ENCODE measurements at regions not wholly inside any gene's neighbourhood (a gene's known extent, or its start where the extent isn't known, plus 50 kb on each side); places are given as distances from the start of the nearest gene placed in this dataset.

- ATAC-seq (no peak), FAIRE-seq (no peak), DNase-seq (ENCODE audit: low read depth in 1 of 2, low spot score in 1 of 2) (no peak)
- 68% methylated on average over 1 of the region's 1 CpG for WGBS (ENCODE audit: missing lambda C conversion rate)
- H3K4me2 ChIP-seq, result no peak overlapping the region
- ChIA-PET POLR2A (no interaction called here), CTCF (no interaction called here)
- no peak for TF ChIP-seq EHF (CRISPR knock-in tag; IDR thresholded peaks at IDR 0.05)
- no peak for TF ChIP-seq ATOH8 (CRISPR knock-in tag; IDR thresholded peaks at IDR 0.05; ENCODE audit: low read depth)
- TF ChIP-seq, protein P1, sequence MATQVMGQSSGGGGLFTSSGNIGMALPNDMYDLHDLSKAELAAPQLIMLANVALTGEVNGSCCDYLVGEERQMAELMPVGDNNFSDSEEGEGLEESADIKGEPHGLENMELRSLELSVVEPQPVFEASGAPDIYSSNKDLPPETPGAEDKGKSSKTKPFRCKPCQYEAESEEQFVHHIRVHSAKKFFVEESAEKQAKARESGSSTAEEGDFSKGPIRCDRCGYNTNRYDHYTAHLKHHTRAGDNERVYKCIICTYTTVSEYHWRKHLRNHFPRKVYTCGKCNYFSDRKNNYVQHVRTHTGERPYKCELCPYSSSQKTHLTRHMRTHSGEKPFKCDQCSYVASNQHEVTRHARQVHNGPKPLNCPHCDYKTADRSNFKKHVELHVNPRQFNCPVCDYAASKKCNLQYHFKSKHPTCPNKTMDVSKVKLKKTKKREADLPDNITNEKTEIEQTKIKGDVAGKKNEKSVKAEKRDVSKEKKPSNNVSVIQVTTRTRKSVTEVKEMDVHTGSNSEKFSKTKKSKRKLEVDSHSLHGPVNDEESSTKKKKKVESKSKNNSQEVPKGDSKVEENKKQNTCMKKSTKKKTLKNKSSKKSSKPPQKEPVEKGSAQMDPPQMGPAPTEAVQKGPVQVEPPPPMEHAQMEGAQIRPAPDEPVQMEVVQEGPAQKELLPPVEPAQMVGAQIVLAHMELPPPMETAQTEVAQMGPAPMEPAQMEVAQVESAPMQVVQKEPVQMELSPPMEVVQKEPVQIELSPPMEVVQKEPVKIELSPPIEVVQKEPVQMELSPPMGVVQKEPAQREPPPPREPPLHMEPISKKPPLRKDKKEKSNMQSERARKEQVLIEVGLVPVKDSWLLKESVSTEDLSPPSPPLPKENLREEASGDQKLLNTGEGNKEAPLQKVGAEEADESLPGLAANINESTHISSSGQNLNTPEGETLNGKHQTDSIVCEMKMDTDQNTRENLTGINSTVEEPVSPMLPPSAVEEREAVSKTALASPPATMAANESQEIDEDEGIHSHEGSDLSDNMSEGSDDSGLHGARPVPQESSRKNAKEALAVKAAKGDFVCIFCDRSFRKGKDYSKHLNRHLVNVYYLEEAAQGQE (IDR thresholded peaks at IDR 0.05), result no peak
- TF ChIP-seq ZNF302 (CRISPR knock-in tag; IDR thresholded peaks at IDR 0.05), result no peak
- no peak for TF ChIP-seq HDAC2 (IDR thresholded peaks at IDR 0.05)
- TF ChIP-seq ZC3H11A (IDR thresholded peaks at IDR 0.05), result no peak
- no peak for TF ChIP-seq MAZ (IDR thresholded peaks at IDR 0.05; ENCODE audit: borderline replicate concordance, low read depth, low read length)
- TF ChIP-seq NFE2L2 (conservative IDR thresholded peaks at IDR 0.05; ENCODE audit: low read length), result no peak
- no peak for TF ChIP-seq SMC3 (IDR thresholded peaks at IDR 0.05)
- TF ChIP-seq, protein P2, sequence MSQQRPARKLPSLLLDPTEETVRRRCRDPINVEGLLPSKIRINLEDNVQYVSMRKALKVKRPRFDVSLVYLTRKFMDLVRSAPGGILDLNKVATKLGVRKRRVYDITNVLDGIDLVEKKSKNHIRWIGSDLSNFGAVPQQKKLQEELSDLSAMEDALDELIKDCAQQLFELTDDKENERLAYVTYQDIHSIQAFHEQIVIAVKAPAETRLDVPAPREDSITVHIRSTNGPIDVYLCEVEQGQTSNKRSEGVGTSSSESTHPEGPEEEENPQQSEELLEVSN (IDR thresholded peaks at IDR 0.05; ENCODE audit: borderline replicate concordance, low read depth), result no peak
- TF ChIP-seq RCOR1 (IDR thresholded peaks at IDR 0.05; ENCODE audit: low read depth, low read length), result no peak
- TF ChIP-seq, protein P3, sequence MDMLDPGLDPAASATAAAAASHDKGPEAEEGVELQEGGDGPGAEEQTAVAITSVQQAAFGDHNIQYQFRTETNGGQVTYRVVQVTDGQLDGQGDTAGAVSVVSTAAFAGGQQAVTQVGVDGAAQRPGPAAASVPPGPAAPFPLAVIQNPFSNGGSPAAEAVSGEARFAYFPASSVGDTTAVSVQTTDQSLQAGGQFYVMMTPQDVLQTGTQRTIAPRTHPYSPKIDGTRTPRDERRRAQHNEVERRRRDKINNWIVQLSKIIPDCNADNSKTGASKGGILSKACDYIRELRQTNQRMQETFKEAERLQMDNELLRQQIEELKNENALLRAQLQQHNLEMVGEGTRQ (IDR thresholded peaks at IDR 0.05), result no peak
- TF ChIP-seq BHLHE40 (IDR thresholded peaks at IDR 0.05; ENCODE audit: low read depth, low read length), result no peak
- no peak for TF ChIP-seq CHD2 (IDR thresholded peaks at IDR 0.05; ENCODE audit: low read length, partially characterized antibody)
- no peak for TF ChIP-seq ESRRA (IDR thresholded peaks at IDR 0.05; ENCODE audit: borderline replicate concordance, low read length)
- no peak for TF ChIP-seq CBX2 (IDR thresholded peaks at IDR 0.05; ENCODE audit: borderline replicate concordance, low read depth)
- TF ChIP-seq, protein P4, sequence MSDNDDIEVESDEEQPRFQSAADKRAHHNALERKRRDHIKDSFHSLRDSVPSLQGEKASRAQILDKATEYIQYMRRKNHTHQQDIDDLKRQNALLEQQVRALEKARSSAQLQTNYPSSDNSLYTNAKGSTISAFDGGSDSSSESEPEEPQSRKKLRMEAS (IDR thresholded peaks at IDR 0.05), result no peak
- TF ChIP-seq PBX3 (IDR thresholded peaks at IDR 0.05), result no peak
- no peaks in the 10 kb centered on the region for H3K9me3 ChIP-seq
- no peaks in the 10 kb centered on the region for H3K4me1 ChIP-seq
- H3K4me3 ChIP-seq, result no peak overlapping the region
- H3K27ac ChIP-seq, result no peak overlapping the region
Observed at GRCh38 chr14:85175556-85175955, 354.4 kb upstream of the FLRT2 start.

DNA sequence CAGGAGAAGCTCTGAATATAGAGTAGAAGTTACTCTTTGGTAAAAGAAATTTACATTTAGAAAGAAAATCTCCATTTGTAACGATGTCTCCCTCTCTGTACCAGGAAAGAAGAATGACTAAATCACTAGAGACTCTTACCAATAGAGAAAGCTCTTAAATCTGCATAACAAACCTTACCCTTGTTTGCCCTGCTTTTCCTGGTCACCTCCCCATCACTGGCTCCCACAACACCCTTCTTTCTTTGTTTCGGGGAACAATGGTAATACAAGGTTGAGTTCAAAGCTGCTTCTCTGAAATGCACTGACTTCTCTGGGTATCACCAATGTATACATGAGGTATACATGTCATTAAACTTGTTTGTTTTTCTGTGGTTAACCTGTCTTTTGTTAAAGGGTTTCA lies 351.1 kb upstream of the FLRT2 start:
- no peak for FAIRE-seq
- H3K4me2 ChIP-seq, result no peak overlapping the region

More for the DNA sequence above, 351.1 kb upstream of the FLRT2 start:
- Histone ChIP-seq H3K9me3 (no peaks in the 10 kb centered on the region), H3K4me1 (no peaks in the 10 kb centered on the region), H3K27ac (no peak overlapping the region), H3K4me3 (no peak overlapping the region)
- ChIA-PET CTCF (interaction anchor here (0.6 kb wide), 1 partner anchor 455 kb away, joined by 4 read pairs; no protein-coding TSS in a partner anchor), POLR2A (no interaction called here)
- TF ChIP-seq, protein P1 (IDR thresholded peaks at IDR 0.05), result no peak
- TF ChIP-seq, protein P5, sequence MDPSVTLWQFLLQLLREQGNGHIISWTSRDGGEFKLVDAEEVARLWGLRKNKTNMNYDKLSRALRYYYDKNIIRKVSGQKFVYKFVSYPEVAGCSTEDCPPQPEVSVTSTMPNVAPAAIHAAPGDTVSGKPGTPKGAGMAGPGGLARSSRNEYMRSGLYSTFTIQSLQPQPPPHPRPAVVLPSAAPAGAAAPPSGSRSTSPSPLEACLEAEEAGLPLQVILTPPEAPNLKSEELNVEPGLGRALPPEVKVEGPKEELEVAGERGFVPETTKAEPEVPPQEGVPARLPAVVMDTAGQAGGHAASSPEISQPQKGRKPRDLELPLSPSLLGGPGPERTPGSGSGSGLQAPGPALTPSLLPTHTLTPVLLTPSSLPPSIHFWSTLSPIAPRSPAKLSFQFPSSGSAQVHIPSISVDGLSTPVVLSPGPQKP (IDR thresholded peaks at IDR 0.05; ENCODE audit: low read depth, low read length), result no peak
- no peak for TF ChIP-seq GATA3 (IDR thresholded peaks at IDR 0.05; ENCODE audit: borderline replicate concordance)
- TF ChIP-seq MAZ (IDR thresholded peaks at IDR 0.05; ENCODE audit: borderline replicate concordance, low read depth, low read length), result no peak
- no peak for TF ChIP-seq MYC (IDR thresholded peaks at IDR 0.05; ENCODE audit: borderline replicate concordance, low read length)
- no peak for TF ChIP-seq ZSCAN20 (CRISPR knock-in tag; IDR thresholded peaks at IDR 0.05)
- no peak for TF ChIP-seq ZFP36 (IDR thresholded peaks at IDR 0.05; ENCODE audit: borderline replicate concordance, partially characterized antibody)
- TF ChIP-seq, protein P4 (IDR thresholded peaks at IDR 0.05), result no peak
- no peak for TF ChIP-seq CEBPB (IDR thresholded peaks at IDR 0.05)
- no peak for TF ChIP-seq EHMT2 (IDR thresholded peaks at IDR 0.05; ENCODE audit: low read depth)
- no peak for TF ChIP-seq SMC3 (IDR thresholded peaks at IDR 0.05)
- DNase-seq (ENCODE audit: low read depth in 1 of 2, low spot score in 1 of 2), result no peak
- ATAC-seq, result no peak
- 49% methylated on average over 2 of the region's 2 CpGs for WGBS (ENCODE audit: missing lambda C conversion rate)
